HG03520 (cell line): ENCODE measurements at regions not wholly inside any gene's neighbourhood (a gene's known extent, or its start where the extent isn't known, plus 50 kb on each side); places are given as distances from the start of the nearest gene placed in this dataset.

Source experiments
- ATAC-seq: cut with Tn5 transposase; IDR thresholded peaks from one replicate; pipeline ENCODE4 v1.9.1; 2021; ENCODE audit warnings: mild to moderate bottlenecking, moderate library complexity; ENCODE audit not compliant: unreplicated experiment

DNA sequence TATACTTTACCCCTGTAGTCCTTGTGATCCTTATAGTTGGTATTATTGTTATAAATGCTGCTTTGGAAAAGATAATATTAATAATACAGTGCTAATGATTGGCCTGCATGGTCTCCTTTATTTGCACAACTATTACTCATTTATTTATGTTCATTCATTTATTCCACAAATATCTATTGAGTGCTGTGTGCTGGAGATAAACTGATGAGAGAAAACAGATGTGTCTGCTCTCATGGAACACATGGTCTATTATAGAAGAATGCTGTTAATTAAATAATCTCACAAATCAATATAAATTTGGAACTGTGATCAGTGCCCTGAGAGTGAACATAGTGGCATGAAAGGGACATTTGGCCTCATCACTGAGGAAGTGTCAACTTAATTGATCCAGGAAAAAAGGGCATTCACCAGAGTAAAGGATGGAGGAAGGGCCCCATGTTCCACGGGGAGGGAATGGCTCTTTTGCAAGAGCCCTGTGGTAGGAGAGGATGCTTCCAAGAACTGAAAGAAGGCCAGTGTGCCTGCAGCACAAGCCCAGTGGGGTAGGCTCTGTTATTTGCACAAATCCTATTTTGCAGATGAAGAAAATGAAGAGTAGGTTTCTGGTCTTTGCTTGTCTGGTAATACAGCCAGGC lies 91.5 kb upstream of the STK39 start:
- ATAC-seq, result no peak

DNA sequence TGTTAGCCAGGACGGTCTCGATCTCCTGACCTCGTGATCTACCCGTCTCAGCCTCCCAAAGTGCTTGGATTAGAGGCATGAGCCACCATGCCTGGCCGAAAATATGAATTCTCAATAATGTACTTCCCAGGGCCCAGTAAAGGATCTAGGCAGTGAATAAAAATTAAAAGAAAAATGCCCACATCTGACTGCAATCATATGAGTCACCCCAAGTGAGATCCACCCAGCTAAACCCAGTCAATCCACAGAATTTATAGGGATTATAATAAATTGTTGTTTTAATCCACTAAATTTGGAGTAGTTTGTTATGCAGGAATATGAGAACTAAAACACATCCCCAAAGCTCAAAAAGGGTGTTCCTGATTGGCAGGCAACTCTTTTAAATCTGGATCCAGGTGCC lies 93.5 kb upstream of the STK39 start:
- ATAC-seq, result no peak

DNA sequence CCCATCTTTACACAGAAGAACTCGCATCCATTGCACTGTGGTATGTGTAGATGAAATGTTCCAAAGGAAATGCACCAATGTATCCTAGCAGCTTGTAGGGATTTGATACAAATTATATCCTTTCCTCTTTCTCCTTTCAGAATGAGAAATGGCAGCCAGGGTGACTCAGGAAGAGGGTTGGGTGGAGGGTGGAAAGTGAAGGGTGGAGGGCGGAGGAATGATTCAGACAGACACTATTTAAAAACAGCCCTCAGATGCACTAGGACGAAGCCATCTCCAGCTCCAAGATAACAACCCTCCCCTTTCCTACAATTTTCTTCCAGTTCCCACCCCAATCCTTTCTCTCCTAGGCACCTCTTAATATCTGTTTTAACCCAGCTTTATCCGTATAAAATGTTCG lies 96.2 kb upstream of the STK39 start:
- ATAC-seq, result no peak

DNA sequence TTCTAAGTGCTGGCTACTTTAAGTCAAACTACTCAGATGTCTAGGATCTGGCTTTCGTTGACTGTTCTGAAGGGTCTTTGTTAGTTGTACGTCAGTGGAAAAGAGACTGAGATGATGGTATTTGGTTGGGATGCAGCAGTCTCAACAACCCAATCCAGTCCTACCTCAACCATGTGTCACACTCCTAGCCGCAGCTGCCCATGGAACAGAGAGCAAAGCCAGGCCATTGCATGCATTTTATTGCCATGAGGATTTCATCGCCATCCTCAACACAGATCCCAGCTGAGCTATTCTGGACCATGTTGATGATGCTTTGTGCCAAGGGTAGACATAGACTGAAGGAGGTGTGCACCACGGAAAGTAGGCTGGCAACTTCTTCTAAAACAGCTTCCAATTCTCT lies 97.3 kb upstream of the STK39 start:
- no peak for ATAC-seq

DNA sequence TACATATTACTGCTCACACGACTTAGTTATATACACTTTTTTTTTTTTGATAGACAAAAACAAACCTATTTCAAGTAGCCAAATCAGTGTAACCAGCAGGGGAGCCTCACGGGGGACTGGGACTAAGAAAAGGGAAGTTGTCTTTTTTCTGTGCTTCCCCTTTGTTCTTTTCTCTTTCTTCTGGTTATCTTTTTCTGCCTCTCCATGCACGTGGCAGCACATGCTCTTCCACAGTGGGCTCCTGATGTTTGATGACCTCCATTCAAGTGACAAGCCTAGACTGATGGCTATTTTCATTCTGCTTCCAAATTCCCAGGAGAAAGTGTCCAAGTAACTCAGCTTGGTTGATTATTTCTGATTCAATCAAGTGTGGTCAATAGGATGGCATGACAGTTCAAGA lies 98.2 kb upstream of the STK39 start:
- no peak for ATAC-seq

DNA sequence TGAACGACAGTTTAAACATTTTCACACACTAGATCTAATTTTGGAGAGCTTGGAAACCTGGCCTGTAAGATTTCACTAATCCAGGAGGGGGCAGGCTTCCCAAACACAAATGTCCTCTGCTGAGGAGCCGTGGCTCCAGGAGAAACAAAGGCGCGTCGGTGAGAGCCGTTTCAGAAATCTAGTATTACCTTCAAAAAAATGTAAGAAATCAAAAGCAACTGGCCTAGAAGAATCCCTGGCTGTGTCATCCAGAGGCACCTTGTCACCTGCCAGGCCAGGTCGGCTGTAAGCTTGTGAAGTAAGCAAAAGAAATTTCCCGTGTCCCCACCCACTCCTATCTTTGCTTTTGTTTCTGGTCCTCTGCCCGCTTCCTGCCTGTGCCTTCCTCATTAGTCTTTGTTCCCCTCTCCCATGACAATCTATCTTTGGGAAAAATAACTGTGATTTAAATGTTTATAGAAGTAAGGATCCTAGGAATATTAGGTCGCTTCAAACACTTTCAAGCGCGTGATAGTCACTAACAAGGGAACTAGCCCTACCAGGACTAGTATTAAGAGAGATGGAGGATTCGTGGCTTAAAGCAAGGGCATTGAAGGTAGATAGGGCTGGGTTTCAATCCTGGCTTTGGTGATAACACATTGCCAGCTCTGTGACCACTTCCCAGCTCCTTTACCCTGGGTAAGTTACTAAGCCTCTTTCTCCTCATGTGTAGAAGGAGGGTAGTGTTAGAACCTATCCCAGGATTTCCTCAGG lies 99.5 kb upstream of the STK39 start:
- ATAC-seq, result peak; percentile 78

DNA sequence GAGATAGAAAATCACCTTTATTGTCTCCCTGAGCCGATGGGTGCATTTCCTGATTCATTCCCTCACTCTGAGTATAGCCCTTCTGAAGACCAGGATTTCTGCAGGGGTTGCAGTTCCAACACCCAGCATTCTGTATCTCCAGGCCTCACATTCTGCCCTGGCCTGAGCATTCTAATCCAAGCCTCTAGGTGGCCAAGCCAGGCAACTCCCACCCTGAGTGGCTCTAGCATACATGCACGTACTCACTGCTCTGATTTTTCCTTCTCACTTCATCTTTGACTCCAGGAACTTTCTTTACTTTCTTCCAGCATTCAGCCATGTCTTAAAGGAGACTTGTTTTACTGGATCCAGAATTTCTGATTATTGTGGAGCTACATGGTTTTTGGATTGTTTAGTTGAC lies 100.7 kb upstream of the STK39 start:
- peak; percentile 58 for ATAC-seq

DNA sequence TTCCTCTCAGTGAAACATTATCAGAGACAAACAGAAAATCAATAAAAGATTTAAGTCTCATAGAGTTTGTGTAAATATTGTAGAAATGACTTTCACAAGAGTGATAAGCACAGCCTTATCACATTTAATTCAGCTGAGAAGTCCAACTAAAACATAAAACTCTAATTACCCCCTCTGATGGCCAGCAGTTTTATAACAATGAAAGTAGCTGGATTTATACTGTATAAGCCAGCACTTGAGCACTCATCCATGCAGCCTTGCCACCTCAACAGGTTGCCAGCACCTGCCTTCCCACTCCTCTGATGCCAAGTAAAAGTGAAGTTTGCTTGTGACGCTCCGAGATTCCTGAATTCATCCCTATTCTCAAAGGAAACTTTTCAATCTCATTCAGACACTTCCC lies 103.0 kb upstream of the STK39 start:
- ATAC-seq, result no peak

DNA sequence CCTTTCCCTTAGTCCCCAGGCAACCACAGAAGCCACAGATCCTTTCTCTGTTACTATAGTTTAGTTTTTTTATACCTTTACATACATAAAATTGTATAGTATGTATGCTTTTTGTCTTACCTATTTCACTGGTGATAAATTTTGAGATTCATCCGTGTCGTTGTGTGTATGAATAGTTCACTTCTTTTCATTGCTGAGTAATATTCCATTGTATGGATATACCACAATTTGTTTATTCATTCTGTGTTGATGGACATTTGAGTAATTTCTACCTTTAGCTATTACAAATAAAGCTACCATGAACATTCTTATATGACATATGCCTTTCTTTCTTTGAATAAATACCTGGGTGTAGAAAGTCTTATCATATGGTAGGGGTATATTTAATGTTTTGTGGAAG lies 102.8 kb upstream of the CERS6 start:
- no peak for ATAC-seq

DNA sequence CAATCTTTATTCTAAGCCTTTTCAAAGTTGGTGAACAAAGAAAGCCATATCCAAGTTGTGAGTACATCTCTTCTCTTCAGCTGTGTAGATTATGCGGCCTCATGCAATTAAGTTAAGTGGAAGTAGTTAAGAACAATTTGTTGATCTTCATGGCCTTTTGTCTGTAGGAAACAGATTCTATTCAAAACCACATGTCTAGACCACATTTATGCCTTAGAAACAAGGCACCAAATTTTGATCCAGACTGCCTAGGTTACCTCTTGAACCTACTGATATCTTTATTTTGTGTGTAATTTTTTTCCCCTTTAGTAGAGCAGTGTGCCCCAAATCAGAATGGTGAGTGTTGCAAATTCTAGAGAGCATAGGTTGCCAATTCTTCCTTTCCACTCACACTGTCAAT lies 101.6 kb upstream of the CERS6 start:
- no peak for ATAC-seq

DNA sequence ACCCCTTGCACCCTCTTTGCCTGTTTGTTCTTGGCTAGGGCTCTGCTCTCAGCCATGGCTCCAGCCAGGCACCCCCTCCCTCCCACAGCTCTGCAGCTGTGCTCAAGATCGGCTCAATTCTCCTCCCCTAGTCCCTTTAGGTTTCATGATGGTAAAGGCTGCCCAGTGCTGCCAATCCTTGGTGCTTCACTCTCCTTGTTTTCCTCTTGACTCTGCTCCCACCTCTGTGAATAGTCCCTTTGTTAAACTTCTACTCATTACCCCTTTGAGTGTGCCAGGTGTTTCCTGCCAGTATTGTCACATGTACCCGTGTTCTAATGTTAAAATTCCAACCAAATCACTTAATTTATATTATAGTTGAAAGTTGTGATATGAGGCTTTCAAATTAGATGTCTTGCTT lies 101.0 kb upstream of the CERS6 start:
- no peak for ATAC-seq

DNA sequence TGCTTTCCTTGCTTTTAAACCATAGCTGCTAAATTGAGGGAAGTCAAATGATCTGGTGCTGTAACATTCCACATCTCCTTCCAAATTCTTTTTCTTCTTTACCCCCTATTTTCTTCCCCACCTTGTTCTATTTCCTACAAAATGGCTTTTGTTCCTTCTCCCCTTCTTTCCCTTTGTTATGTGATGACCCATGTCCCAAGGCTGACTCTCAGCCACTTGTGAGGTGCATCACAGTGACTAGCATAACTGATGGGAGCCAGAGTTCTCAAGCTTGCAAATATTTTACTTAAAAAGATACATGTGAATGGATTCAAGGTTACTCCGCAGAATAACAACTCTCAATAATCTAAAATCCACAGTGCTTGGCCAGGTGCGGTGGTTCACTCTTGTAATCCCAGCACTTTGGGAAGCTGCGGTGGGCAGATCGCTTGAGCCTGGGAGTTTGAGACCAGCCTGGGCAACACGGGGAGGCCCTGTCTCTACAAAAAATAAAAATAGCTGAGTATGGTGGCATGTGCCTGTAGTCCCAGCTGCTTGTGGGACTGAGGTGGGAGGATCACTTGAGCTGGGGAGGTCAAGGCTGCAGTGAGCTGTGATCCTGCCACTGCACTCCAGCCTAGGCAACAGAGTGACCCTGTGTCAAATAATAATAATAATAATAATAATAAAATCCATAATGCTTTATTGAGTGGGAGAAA lies 100.1 kb upstream of the CERS6 start:
- ATAC-seq, result no peak

DNA sequence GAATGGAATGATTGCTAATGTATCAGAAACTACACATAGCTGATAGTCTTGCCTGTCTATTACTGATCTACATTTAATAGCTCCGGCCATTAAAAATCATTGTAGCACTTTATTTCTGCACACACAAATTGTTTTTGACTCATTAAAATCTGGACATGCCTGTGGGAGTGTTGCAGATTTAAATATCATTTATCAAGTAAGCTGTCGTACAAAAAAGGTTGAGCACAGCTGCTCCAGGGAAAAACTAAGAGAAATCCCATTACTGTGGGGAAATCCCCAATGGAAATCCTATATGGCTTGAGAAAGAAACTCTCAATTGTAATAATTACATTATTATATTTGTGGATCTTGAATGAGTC lies 99.6 kb upstream of the CERS6 start:
- ATAC-seq, result no peak

DNA sequence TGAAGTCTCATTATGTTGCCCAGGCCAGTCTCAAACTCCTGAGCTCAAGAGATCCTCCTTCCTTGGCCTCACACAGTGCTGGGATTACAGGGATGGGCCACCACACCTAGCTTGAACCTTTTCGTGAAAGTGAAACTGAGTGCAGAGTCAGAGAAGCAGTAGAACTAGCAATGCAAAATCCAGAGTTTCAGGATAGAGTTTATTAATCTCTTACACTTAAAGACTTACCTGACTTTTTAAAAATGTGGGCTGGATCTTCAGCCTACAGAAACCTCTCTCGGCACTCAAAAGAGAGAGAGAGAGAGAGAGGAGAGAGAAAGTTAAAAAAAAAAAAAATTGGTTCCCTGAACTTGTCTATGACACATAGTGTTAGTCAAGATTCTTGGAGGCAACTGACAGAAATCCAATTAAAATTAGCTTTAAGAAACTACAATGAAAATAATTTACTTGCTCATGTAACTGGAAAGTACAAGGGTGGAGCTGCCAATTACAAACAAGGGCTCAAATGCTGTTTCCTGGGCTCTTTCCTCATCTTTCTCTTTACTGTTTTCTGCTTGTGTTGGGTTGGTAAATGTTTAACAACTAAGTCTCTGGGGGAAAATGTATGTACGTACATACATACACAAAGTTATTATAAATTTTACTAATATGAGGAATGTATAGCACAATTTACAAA lies 98.1 kb upstream of the CERS6 start:
- no peak for ATAC-seq

DNA sequence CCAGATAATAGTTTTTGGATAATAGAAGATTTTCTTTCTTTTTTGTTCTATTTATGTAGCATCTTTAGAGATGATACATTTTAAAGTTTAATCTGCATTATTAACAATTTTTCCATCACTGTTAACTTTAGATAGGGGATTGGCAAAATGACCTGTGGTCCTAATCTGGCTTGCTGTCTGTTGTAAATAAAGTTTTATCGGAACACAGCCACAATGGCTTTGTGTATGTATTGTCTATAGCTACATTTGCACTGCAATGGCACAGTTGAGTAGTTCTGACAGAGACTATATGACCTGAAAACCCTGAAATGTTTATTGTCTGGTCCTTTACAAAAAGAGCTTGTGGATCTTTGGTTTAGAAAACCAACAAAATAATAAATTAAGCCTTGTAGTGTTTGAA lies 97.0 kb upstream of the CERS6 start:
- ATAC-seq, result no peak

DNA sequence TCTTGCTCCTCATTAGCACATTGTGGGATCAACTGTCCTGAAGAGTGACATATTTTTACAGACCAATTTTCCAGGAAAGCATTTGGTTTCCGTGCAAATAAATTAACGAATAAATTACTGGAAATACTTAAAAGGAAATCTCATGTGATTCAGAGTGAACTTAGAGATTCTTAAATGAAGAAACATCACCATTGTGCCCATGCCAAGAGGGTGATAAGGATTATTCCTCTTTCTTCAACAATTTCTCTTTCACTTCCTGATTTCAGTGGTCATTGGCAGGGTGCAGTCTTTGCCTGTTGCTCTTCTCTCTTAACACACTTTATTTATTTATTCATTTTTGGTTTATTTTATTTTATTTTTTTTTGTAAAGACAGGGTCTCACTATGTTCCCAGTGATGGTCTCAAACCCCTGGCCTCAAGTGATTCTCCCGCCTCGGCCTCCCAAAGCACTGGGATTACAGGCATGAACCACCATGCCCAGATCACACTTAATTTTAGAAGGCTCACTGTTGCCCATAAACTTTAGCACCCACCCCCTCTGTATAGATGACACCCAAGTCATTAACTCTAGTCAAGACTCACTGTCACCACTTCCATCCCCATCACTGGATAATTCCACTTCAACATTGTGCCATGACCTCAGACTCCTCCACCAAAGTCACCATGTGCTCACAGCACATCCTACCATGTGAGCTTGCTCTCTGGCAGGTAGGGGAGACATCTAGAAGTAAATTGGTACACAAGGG lies 92.6 kb upstream of the CERS6 start:
- peak; percentile 57 for ATAC-seq

DNA sequence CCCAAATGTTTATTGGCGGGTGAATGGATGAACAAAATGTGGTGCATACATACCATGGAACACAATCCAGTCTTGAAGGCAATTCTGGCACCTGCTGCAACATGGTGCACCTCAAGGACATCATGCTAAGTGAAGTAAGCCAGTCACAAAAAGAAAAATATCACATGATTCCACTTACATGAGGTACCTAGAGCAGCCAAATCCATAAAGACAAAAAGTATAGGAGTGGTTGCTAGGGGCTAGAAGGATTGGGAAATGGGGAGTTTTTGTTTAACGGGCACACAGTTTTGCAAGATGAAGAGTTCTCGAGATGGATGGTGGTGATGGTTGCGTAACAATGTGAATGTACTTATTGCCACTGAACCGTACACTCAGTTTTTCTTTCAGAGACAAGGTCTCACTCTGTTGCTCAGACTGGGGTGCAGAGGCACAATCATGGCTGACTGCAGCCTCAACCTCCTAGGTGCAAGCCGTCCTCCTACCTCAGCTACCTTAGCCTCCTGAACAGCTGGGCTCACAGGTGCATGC lies 90.9 kb upstream of the CERS6 start:
- ATAC-seq, result no peak

DNA sequence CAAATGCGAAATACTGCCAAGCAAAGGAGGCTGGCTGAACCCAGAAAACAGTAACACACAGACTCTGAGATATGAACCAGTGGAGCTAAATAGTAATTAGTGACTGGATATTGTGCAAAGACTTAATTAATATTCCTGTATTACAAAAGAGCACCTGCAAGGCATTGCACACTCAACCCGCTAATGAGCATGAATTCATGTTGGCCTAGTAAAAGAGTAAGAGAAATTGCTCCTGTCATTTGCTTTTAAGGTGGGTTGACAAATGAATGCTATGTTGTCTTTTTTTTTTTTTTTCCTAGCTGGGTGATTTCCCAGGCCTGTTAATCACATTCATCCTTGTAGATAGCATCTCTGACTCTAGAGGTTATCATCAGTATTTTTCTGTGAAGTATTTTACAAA lies 87.0 kb upstream of the CERS6 start:
- no peak for ATAC-seq

DNA sequence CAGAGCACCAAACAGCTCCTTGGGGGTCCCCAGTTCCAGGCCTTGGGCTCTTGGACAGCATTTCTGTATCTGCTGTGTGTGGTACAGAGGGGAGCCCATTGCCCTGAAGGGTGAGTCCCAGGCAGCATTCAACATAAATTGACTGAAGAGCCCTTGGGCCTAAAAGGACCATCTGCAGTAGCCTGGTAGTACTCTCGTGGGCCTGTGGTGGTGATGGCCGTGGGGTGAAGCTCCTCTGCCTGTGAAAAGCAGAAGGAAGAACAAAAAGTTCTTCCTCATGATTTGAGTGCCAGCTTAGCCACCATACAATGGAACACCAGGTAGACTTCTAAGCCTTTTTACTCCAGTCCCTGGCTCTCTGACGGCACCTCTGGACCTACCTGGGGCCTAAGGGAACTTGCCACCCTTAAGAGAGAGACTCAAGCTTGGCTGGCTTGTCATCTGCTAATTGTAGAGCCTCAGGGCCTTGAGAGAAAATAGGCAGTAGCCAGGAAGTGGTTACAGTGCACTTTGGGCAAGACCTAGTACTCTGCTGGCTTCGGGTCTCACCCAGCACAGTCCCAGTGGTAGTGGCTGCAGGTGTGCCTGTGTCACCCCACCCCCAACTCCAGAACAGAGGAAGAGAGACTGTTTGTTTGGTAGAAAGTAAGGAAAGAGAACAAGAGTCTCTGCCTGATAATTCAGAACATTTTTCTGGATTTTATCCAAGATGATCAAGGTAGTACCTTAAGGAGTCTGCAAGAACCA lies 84.6 kb upstream of the CERS6 start:
- peak; percentile 78 for ATAC-seq

DNA sequence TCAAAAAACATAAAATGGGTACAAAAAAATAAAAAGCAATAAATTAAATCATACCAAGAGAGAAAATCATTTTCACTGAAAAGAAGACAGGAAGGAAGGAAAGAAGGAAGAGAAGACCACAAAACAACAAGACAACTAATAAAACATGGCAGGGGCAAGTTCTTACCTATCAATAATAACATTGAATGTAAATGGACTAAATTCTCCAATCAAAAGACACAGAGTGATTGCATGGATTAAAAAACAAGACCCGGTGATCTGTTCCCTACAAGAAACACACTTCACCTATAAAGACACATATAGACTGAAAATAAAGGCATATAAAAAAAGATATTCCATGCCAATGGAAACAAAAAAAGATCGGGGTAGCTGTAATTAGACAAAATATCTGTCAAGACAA lies 82.6 kb upstream of the CERS6 start:
- ATAC-seq, result no peak
